Stimulated activated CD4-positive, alpha-beta T cell treated with anti-CD3 and anti-CD28 coated beads, Interleukin-15, amount 100 ng/mL, for 1 hour (primary cell): ENCODE measurements at regions not wholly inside any gene's neighbourhood (a gene's known extent, or its start where the extent isn't known, plus 50 kb on each side); places are given as distances from the start of the nearest gene placed in this dataset.
"Not testable (repeated sequence)": the region's sequence is repeated elsewhere in the genome, so short reads cannot be mapped to it uniquely, and the experiment has no call there.

Experiments used
- DNase-seq, 2 donors: peaks; one replicate each; pipeline ENCODE4 v3.0.0-alpha.2; 2020; ENCODE audit warnings: low read depth in 1 of 2, low spot score in 1 of 2

DNA sequence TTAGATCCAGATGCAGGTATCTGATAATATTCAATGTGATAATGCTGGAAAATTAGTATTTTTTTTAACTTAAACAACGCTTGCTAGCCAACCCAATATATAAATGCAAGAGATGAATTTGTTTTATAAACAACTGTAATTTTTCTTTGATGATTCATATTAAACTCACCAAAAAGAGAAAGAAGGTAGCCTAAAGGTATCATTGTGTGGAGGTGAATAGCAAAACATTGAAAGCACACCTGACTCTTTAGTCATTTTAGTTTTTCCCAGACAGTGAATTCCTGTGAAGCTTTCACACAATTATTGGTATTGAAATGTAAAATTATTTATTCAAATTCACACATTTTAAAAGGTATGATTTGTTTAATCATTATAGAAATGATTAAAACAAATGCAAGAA, 424.0 kb downstream of the NR4A2 start:
- DNase-seq = no peak

DNA sequence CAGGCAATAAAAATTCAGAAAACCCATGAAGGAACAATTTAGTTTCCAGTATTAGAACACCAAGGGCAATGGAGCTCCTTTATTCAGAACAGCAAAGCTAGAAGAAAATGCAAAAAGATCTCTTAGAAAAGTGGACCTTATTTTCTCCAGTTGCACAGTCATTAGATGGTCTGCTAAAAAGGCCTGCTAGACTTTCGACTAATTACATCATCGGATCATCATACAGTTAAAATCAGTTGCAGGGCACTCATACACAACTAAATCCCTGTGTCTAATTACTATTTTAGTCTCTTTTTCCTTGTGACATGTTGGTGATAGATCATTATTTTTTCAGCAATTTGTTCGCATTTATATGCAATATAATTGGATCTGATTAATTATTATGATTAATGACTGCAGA, 425.3 kb downstream of the NR4A2 start:
- no peak for DNase-seq

DNA sequence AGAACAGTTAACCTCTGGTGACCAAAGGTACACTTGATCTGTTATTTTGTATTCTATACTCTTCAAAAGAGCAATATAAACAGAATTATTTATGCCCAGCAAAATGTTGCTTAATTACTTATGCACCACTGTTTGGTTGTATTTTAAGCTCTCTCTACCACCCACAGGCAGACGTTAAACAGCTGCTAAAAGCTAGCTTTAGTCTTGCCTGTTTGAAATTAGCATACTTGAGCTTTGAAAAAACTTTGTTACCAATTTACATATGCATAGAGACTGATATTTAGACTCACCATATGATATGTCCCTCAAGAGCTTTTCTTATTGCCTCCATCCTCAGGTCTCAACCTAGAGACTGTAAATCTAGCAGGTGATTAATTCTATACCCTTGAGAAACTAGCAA, 426.9 kb downstream of the NR4A2 start:
- no peak for DNase-seq

DNA sequence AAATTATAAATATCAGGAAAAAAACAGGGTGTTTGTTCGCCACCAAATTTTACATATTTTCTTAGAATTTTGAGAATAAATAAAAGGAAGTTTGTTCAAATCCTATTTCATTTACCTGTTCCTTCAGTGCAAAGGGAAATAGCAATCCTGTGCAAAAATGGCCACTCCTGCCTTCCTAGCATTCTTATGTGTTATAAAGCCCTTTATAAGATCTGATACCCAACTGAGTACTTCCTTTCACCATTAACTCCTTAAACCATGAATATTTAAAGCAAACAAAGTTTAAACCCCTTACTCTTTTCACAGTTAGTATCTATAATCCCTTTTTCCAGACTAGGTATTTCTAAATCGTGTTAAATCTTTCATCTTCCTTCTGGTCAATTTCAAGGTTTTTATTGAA, 427.8 kb downstream of the NR4A2 start:
- no peak for DNase-seq

DNA sequence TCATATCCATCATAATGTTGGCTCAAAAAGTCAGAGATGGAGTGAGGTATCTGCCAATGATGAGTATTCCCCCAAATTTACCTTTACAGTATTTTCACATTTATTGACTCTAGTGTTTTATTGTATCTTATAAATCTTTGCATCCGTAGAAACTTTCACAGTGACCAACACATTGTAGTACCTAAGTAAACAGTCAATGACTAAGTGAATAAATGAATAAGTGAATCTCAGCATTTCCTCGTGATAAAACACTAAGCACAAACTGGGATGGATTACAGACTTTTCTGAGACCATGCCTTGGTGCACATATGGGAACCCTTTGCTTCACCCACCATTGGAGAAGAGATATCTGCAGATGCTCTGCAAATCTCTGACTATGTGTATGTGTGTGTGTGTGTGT, 429.9 kb downstream of the NR4A2 start:
- no peak for DNase-seq

DNA sequence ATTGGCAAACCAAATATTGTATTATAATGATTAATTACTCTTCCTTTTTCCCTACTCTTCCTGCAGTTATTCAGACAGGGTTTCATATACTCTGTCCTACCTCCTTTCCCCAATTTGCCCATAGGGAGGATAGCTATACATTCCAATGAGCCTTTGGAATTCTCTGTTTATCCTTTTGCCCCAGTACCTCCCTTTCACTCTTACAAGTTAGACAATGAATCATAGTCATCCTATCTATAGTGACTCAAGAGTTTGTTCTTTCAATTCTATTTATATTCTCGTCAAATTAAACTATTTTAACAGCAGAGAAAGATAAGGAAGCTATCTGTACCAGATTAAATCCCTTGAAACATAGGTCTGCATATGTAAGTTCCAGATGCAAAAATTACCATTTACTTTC, 437.5 kb downstream of the NR4A2 start:
- no peak for DNase-seq

DNA sequence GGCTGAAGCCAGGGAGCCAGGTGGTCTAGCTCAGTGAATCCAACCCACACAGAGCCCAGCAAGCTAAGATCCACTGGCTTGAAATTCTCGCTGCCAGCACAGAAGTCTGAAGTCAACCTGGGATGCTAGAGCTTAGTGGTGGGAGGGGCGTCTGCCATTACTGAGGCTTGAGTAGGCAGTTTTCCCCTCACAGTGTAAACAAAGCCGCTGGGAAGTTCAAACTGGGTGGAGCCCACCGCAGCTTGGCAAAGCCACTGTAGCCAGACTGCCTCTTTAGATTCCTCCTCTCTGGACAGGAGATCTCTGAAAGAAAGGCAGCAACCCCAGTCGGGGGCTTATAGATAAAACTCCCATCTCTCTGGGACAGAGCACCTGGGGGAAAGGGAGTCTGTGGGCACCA, 452.1 kb downstream of the NR4A2 start:
- not testable (repeated sequence) for DNase-seq

DNA sequence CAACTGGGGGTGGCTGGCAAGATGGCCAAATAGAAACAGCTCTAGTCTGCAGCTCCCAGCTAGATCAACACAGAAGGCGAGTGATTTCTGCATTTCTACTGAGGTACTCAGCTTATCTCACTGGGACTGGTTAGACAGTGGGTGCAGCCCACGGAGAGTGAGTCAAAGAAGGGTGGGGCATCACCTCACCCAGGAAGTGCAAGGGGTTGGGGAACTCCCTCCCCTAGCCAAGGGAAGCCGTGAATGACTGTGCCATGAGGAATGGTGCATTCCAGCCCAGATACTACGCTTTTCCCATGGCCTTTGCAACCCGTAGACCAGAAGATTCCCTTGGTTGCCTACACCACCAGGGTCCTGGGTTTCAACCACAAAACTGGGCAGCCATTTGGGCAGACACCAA, 452.6 kb downstream of the NR4A2 start:
- not testable (repeated sequence) for DNase-seq

DNA sequence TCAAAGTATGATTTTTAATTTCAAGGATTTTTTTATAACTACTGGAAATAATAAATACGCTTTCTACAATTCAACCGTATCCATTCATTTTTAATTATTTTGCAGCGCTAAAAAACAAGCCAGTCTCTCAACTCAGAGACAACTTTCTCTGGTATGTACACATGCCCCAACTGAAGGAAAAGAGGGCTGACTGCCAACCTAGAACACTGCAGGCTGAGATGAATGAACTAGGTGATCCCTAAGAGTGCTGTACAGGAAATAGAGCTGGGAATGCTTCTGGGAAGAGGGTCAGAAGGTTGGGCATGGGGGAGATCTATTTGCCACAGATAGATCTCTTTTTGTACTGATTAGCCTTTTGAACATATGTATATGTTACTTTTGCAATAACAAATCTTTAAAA, 460.1 kb downstream of the NR4A2 start:
- no peak for DNase-seq

DNA sequence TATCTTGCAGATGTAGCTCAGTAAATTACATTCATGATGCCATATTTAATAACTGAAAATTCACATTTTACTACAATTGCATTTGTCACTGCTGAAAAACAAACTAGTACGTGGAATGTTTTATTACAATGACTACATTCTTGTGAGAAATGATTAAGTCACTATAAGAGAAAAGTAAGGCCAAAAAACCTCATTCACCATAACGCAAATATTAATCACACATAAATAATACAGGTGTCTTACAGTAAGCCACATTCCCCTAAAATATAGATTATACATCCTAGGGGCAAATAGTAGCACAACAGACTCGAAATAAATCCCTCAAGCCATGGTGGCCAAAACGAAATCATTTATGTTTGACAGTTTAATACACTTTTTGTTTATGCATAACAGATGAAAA, 460.6 kb downstream of the NR4A2 start:
- no peak for DNase-seq

DNA sequence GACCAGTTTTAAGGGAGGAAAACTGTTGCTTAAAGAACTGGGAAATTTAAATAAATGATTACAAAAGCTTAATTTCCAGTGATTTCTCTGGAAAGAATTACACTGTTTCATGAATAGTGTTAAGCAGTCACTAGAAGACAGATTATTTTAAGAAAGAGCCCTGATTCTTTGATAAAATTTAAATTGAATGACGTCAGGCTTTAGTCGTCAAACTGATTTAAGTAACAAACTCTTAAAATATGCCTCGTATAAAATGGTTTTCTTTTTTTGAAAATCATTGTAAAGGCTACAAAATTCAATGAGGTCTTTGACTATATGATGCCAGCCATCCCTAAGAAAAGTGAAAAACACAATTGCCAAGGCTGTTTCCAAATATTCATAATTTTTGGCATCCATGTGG, 465.0 kb downstream of the NR4A2 start:
- DNase-seq = no peak

DNA sequence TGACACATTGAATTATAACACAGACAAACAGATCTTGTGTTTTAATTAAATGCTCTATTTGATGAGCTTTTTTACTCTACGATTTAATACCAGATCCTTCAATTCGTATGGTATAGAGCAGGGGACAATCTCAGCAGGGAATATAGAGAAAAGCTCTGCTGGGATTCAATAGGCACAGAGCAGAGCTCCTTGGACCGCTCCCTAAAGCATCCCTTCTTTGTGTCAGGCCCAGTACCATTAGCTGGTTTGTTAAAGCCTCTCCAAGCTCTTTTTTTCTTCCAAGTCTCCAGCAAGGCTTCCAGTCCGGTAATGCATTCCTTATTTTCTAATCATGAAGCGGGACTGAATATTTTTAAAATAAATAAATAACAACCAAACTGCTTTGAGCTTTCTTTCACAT, 466.0 kb downstream of the NR4A2 start:
- DNase-seq = no peak

DNA sequence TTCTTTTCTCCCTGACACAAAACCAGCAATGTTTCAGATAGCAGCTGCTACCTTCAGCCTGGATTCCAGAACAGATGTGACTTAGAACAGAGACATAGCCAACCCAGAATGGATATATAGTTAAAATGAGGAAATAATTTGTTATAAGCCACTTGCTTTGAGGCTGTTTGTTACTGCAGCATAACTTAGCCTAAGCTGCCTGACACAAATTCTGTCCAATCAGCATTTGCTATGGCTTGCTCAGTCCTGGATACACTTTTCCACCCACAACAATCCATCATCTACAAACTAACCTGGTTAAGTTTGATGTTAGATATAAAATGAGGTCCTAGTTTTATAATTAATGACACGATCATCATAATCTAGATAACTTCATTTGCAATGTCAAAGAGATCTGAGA, 480.4 kb downstream of the NR4A2 start:
- no peak for DNase-seq

DNA sequence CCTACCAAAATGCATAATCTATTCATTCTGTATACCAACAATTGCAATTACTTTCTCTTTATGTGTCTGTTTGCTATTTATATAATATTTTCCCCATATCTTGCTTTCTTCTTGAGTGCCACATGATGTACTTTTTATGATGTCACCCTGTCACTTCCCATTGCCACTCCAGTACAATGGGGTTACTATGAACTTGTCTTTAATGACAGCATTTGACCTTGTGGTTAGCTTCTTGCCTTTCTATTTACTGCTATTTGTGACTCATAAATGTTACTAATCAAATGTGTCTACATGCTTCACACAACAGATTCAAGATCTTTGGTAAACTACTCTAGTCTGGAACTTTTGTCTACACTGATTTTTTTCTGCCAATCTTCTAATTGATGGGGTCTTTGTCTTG, 486.3 kb downstream of the NR4A2 start:
- no peak for DNase-seq

DNA sequence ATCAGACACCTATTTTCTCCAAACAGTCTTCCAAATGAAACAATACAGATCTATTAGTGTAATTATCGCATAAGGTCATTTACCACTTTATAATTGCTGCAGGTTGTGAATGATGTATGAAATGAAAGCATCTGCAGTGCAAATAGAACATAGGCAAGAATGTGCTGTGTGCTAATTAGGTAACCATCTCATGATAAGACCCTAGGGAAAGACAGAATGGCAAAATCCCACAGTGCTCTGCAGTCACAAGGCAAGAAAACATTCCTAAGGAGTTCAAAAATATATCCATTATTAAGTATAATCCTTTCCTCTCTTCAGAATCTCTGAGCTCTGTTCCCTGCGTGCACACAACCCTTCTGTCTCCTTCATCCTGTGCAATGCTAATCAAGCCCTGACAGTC, 488.1 kb downstream of the NR4A2 start:
- DNase-seq = no peak

DNA sequence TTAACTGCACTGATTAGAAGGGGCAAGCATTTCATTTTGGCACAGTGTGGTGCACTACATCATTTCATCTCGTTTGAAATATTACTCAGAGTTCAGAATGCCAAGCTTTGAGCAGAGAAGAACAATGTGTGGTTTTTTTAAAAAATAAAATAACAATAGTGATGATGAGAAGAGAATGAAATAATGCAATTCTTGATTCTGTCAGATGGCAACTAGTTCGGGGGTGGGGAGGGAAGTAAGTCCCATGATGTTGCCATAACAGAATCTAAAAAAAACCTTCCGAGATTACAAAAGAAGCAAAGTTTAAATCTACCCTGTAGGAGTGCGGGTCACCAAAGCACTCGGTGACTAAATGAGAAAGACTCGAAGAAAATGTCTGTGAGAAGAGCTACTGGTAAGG, 490.4 kb downstream of the NR4A2 start:
- no peak for DNase-seq

DNA sequence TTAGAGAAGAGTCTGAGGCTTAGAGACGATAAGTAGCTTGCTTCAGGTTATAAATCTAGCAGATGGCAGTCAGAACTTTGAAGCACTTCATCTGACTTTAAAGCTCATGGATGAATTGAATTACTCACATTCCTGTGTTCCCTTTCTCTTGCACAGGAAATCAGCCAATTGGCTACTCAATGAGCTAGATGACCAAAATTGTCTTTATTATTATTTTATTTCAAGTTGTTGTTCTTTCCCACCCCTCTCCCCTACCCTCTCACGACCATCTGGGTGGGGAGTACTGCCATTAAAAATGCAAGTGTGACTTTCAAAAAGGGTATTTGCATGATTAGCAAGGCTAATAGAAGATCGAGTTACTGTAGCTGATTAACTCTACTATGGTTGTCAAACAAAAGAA, 491.1 kb downstream of the NR4A2 start:
- no peak for DNase-seq

DNA sequence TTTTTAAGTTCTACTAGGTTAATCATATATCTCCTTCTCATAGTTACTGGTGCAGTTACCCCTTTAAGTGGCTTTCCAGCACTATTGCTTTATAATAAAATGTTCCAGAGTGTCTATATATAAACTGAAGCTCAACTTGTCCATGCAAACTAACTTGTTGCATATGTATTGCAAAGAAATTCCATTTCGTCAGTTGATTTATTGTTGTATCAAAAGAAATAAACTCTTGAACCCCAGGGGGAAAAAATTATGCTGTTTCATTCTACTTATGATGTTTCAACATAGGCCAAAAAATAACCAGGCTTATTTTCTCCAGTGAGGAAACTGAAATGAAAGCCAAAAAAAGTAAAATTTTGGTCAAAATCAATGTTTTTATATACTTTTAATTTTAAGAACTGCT, 491.9 kb downstream of the NR4A2 start:
- DNase-seq = no peak

DNA sequence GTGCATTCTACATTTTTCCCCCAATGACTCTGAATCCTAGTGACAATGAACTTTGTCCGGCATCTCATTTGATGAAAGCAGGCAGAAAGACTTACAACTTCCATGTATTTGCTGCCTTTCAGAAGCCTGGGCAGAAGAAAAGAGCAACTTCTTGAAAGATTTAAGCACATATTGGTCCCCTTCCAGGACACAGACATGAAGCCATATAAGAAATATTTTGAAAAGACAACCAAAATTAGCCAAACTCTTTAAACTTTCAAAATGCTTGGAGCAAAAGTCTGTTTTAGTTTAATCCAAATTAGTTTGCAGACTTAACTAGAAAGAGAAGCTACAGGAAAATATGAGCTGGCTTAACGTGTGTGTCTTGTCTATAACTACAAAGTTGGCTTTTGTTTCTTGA, 492.5 kb downstream of the NR4A2 start:
- DNase-seq = no peak

DNA sequence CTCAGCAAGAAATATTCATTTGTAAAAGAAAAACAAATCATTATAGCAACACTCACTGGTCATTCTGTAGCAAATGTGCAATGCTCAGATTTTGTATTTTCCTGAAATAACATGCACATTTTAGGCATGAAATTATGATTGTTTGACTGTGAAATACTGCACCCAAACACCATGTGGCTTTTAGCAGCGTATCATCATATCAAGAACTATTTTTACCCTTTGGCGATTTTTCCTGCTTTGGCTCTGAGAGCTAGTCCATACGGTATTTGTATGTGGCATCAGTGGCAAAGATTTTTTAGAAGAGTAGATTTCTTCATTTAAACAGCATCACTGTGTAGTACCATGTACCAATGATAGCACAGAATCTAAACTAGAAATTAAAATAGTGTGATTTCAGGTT, 493.1 kb downstream of the NR4A2 start:
- DNase-seq = no peak

DNA sequence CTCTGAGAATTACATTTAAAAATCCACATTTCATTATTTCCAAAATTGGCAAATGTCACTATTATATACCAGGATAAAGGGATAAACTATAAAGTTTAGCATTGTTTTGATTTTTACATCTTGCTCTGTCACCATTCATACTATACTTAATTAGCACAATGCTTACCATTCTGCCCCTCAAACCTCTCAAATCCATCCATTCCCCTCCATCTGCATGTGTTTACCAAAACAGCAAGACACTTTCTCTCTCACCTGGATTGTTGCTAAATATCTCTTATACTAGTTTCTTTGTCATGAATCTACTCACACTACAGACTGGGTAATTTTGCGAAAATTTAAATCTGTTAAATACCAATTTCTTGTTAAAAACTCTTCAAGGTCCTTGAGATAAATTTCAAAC, 496.1 kb downstream of the NR4A2 start:
- no peak for DNase-seq

DNA sequence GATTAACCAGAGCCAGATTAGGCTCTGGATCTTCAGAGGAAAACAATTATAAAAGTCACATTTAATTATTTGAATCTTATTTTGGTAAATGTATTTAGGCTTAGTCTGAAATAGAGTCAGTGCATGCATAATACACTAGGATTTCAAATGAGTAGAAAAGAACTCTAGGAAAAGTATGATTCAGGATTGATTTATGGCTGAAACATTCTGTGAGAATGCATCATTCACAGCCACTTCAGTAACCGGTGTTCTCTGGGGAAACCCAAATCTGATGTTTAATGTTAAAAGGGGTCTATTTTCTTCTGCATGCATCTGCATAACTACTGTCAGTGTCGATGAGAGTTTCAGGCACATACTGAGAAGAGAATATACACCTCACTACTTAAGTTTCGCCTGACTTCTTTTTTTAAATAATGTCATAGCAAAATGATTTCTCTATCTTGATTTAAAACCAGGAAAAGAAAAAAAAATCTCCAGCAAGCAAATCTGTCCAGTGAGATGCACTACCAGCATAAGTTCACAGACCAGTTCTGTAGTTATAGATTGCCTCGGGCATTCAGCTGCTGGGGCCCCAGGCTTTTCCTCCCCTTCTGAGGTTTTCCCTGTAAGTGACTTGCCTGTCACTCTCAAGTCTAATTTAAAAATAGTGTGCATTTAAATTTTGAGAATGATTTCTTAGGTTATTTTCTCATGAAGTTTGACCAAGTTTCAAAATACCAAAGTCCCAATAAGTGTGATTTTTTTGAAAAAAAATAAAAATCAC, 501.5 kb downstream of the NR4A2 start:
- no peak for DNase-seq

DNA sequence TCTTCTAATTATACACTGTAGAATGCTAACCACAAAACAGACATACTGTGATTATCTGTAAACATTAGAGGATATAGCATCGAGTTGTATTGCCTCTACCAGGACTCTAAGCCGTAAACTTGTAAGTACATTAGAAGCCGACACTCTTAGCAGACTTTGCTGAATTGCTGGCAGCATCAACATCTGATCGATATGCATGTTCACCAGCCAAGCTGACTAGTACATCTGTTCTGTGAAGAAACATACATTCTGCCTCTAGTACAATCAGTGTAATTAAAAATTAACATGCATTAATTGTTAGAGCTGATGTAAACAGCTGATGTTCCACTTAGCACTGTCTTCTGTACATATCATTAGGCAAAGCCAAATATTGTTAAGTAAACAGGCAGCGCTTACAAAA, 502.2 kb downstream of the NR4A2 start:
- DNase-seq = no peak

DNA sequence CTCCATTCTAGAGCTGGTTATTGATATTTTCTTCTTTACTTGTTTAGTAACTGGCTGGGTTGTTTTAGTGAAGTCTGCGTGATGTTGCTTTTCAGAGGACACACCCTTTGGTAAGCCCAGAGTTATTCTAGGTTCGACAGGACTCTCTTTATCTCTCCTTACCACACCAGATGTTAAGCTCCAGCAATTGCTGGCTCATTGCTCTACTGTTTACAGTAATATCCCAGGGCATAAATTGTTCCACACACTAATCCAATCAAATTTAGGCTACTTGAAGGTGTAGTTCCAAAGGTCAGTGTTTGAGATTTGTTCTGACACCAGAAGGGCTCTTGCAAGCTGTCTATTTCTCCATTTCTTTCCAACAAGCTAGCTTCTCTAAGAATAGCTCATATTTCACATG, 506.6 kb downstream of the NR4A2 start:
- no peak for DNase-seq
